Activated CD8-positive, alpha-beta memory T cell treated with anti-CD3 and anti-CD28 coated beads, Interleukin-2, amount 50 U/mL, for 1 hour (primary cell): ENCODE measurements at regions not wholly inside any gene's neighbourhood (a gene's known extent, or its start where the extent isn't known, plus 50 kb on each side); places are given as distances from the start of the nearest gene placed in this dataset.

ENCODE experiments used
- DNase-seq: peaks from one replicate; pipeline ENCODE4 v3.0.0-alpha.2; 2020; ENCODE audit errors: extremely low read depth

GRCh38 chr2:120455390-120455789, 109.5 kb downstream of the INHBB start:
- no peak for DNase-seq

DNA sequence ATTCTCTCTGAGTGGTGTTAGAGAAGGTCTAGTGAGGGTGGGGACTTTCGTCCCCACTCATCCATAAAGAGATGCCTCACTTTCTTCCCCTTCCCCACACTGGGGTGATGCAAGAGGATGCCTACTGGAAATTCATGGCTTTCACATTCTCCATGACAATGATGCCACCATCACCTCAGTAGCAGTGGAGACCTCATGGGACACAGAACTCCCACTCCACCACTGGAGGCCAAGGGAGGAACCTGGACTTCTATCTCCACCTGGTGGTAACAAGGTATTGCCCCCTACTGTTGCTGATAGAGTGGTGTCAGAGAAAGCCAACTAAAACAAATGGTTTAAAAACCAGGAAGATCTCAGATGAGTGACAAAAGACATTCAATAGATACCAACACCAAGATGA, 110.9 kb downstream of the INHBB start:
- no peak for DNase-seq

DNA sequence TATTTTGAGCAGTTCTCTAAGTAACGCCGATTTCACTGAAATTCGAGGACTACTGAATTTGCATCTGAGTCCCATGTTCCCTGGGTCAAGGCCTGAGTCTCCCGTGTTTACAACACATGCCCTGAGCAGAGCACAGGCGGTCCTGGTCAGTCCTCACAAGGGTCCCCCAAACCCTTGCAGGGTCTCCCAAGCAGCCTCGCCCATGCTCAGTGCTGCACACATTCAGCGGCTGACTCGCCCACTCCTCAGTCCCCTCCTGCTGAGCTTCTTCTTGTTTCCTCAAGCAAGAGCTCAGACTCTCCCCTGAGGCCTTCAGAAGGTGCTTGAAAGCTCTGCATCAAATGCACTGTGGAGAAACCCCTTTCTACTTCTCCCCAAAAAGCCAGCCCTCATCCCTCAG, 114.6 kb downstream of the INHBB start:
- DNase-seq = no peak

GRCh38 chr2:120461092-120461491, 115.2 kb downstream of the INHBB start:
- no peak for DNase-seq

DNA sequence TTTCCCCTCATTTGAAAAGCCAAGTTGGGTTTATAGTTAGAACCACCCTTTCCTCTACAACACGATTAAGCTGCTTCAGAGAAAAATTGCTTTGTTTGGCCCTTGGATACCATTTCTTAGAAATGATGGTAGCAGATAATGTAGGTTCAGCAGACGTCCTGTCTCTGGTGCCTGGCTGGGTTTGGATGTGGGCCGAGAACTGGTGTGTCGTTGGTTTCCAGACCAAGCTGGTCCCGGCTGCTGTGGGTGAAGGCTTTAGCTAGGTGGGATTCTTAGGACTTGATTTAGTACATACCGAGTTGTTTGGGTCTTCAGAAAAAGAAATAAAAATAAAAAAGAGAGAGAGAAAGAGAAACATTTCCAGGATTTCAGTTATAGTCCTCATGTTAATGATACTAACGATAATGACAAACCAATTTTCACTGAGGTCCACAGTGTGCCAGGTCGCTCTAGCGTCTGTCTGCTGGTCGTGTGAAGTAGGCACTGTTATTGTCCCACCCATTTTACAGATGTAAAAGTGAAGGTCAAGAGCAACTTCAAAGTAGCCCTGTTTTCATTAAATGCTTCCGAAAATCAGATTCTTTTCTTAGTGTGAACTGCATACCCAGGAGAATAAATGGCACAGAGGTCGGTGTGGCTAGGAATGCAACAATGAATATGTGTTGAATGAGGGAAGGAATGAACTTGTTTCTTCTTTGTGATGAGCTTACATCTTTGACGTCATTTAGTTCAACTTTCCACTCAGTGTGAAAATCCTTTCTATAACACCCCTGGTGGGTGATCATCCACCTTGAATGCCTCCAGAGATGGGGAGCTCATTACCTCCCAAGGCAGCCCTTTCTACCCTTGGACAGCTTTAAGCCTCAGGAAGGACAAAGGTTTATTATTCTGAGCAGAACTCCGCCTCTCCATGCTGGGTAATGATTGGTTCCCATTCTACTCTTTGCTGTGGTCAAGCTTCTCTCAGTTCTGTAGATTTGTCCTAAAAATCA, 115.9 kb downstream of the INHBB start:
- no peak for DNase-seq

GRCh38 chr2:120463527-120463926, 117.6 kb downstream of the INHBB start:
- DNase-seq = no peak

GRCh38 chr2:120463996-120464395, 118.1 kb downstream of the INHBB start:
- no peak for DNase-seq

DNA sequence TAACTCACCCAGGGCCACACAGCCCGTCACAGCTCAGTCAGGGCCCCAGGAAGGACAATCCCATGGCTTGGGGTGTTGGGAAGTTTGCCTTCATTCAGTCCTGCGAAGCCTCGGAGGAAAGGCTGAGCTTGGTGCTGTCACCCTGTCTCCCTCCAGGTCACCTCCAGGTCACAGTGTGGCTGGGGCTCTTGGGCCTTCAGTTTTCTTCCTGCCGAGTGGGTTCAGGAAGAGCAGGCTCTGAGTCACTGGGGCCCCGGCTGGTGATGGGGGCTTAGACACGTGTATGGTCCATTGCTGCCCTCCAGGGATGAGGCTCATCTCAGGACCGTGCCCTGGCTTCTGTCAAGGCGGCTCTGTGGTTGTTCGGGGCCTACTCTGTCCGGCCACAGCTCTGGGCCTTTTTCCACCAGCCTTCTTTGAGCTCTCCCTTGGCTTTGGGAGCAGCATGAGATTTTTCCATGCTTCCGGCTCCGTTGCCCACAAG, 118.6 kb downstream of the INHBB start:
- DNase-seq = no peak

DNA sequence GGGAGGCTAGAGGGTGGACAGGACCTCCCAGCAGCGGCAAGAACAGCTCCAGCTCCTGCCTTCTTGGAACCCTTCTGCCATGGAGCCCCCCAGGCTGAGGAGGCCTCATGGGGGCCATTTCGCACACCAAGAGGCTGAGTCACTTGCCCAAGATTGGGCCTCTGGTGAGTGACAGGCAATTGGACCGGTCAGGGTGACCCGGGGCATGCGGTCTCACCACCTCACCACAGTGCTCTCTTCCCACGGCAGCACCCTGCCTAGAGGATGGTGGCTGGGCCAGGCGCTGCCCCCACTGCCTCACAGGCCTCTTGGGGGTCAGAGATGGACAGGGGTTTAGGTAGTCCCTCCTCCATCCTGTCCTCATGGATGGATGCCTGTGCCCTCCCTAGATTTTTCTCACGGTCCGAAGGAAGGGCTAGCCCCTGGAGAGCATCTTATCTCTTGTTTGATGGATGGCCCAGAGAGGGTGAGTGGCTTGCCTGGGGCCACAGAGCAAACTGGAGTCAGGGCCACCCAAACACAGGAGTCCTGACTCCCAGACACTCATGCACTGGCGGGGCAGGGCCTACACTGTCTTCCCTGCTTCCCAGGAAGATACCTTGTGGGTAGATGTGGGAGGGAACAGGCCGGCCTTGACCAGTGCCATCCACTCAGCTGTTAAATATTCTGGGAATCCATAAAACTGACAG, 119.2 kb downstream of the INHBB start:
- no peak for DNase-seq

DNA sequence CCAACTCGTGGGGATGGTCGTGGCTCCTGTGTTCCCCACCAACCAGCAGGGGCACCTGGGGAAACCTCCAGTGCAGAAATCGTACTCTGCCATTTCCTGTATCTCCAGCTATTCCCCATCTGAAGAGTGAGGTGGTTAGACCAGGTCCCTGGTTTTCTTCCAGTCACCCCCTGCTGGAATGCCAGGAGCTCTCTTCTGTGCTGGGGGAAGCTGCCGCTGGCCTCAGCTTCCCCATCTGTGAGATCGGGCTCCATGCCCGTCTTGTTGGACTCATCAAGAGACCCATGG, 119.7 kb downstream of the INHBB start:
- no peak for DNase-seq

- no peak for DNase-seq
Observed at GRCh38 chr2:120465989-120466703, 120.2 kb downstream of the INHBB start.

DNA sequence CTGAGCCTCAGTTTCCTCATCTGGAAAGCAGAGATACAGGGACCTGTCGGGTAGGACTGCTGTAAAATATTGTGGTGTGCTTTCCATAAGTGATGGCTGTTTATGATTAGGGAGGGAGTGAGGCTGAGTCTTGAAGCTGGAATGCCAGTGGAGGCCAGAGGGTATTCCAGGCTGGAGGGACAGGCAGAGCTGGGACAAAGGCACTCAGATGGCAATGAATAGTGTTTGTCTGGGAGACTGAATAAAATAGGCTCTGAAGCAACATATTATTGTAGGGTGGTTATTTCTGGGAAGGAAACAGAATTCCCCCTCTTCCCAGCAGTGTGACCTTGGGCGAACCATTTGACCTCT, 120.7 kb downstream of the INHBB start:
- no peak for DNase-seq

DNA sequence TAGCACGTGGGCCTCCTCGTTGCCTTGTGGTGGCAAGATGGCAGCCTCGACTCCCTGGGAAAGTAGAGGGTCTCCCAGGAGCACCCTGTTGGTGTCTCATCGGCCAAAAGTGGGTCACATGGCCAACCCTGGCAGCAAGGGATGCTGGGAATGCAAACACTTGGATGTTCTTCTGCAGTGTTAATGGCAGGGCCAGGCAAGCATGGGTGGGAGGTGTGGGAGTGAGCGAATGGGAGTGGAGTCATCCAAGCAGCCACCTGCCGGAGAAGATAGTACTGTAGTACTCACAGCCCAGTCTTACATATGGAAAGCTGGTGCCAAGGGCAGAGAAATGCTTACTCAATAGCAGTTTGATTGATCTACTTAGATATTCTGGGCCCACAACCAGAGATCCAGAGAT, 122.2 kb downstream of the INHBB start:
- DNase-seq = no peak

DNA sequence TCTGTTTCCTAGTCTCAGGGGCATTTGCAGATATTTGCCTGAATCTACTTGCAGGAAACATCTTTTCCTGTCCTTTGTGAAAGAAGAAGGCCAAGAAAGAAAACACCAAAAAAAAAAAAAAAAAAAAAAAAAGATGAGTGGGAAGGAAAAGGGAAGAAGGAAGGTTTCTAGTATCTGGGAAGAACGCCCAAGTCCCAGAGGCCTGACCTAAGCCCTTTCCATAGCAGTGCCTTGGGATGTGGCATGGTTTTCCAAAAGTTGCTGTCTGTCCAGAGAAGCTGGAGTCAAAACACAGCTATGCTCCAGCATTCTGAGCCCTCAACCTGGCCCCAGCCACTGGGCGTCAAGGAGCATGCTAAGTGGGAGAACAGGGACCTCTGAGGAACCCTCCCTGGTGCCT, 123.5 kb downstream of the INHBB start:
- DNase-seq = no peak

- no peak for DNase-seq
Observed at GRCh38 chr2:120470041-120470965, 124.4 kb downstream of the INHBB start.

DNA sequence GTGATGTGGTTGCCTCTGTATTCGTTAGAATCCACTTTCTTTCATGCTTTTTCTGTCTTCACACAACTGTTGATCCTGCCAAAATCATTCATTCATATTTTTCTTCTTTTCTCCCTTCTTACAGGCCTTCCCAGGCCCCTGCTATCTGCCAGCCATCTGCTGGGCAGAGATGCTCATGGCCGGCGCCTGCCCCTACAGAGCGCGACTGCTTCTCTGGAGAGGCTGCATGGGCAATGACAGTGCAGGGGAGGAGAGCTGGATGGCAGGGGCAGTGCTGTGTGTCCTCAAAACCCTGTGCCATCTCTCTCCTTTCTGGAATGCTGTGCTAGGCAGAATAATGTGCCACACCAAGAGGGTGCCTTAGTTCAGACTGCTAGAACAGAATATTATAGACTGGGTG, 125.2 kb downstream of the INHBB start:
- DNase-seq = no peak

- DNase-seq = no peak
Observed at GRCh38 chr2:120472031-120472430, 126.1 kb downstream of the INHBB start.

DNA sequence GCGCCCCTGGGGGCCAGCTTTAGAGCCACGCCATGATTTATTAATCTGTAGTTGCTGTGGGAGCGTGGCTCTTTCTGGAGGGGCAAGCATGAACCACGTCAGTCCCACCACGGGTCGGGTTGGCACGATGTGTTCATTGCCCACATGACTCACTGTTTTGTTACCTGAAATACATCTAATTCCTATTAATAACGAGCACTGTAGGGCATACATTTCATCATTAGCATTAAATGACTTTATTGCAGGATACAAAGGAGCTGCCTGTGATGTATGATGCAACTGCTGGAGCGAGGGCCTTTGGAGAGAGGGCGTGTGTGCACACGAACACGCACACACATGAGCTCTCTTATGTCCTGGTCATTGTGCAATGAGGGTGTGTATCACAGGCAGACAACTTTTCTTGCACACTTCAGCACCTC, 127.0 kb downstream of the INHBB start:
- no peak for DNase-seq

DNA sequence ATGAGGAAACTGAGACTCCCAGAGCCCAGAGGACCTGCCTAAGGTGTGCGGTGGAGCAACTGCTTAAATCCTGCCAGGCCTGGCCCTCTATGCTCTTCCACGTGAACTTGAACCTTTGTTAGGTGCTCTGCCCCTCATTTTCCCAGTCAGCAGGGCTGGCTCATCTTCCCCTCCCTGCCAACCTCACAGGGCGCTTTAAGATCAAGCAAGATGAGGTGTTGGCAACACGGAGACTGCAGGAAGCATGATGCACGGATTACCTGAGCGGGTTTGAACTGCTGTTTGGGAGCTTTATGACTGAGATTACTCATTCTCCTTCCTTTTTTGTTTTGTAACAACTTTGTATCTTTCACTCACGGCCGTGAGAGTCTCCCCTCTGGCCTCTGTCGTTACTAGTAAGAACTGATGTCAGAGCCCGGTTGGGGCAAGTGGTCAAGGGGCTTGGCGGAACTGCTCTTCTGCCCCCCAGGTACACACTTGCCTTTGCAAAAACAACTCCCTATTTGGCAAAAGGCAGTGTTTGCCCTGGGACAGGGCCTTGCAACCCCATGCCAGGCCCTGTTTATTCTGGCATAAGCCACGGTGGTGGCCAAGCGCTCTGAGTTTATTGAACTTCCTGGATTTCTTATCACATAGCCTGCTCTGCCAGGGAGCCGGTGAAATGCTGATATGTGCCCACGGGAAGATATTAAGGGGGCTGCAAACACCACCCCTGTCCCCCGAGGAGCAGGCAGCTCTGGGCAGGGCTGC, 127.8 kb downstream of the INHBB start:
- no peak for DNase-seq

DNA sequence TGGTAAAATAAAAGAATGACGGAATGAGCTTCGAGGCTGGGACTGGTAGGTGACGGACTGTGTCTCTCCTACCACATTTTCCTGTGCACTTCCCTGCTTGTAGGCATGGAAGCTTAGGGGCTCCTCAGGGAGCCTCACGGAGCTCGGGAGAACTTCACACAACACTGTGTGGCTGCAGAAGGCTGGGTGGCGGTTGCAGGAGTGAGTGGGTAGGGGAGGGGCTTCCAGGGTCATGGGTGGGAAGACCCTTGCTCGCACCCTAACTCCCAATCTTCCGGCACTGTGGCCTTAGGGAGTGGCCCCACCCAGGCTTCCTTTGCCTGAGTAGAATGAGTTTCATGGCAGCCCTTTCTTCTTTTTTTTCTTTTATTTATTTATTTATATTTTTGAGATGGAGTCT, 128.6 kb downstream of the INHBB start:
- DNase-seq = no peak

GRCh38 chr2:120476141-120476540, 130.2 kb downstream of the INHBB start:
- DNase-seq = no peak
